ENCODE measurements at regions not wholly inside any gene's neighbourhood (a gene's known extent, or its start where the extent isn't known, plus 50 kb on each side); places are given as distances from the start of the nearest gene placed in this dataset.

GRCh38 chr16:85250609-85251223 lies 138.4 kb upstream of the CIBAR2 start:
- no peak for DNase-seq (ENCODE audit: low read depth, low spot score)
- H3K27ac ChIP-seq, result no peak overlapping the region

GRCh38 chr16:85251225-85251760 lies 139.0 kb upstream of the CIBAR2 start:
- DNase-seq (ENCODE audit: low read depth, low spot score), result no peak
- H3K27ac ChIP-seq, result no peak overlapping the region

DNA sequence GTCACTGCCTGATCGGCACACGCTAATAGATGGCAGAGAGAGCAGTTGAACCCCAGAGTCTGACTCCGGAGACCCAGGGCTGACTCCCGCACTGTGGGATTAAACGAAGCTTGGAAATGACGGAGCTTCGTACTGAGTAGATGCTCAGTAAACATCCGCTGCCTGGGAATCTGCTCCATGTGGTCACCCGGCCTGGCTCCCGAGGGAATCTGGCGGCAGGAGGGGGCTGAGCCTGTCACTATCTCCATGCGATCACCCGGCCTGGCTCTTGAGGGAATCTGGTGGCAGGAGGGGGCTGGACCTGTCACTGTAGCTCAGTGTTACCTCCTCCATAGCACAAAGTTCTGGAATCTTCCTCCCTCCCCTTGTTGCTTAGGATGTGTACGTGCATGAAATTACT lies 139.7 kb upstream of the CIBAR2 start:
- H3K27ac ChIP-seq, result no peak overlapping the region
- no peak for DNase-seq (ENCODE audit: low read depth, low spot score)

GRCh38 chr16:85252461-85252860 lies 140.2 kb upstream of the CIBAR2 start:
- no peak for DNase-seq (ENCODE audit: low read depth, low spot score)

GRCh38 chr16:85253084-85253941 lies 141.0 kb upstream of the CIBAR2 start:
- H3K27ac ChIP-seq, result no peak overlapping the region
- no peak for DNase-seq (ENCODE audit: low read depth, low spot score)

More at GRCh38 chr16:85252461-85252860, 140.2 kb upstream of the CIBAR2 start:
- H3K27ac ChIP-seq, result no peak overlapping the region

- H3K27ac ChIP-seq, result no peak overlapping the region
- DNase-seq (ENCODE audit: low read depth, low spot score), result no peak
Measured at GRCh38 chr16:85254051-85254450, 141.8 kb upstream of the CIBAR2 start.

- no peak for DNase-seq (ENCODE audit: low read depth, low spot score)
- no peak overlapping the region for H3K27ac ChIP-seq
Measured at GRCh38 chr16:85254921-85255320, 142.6 kb upstream of the CIBAR2 start.

DNA sequence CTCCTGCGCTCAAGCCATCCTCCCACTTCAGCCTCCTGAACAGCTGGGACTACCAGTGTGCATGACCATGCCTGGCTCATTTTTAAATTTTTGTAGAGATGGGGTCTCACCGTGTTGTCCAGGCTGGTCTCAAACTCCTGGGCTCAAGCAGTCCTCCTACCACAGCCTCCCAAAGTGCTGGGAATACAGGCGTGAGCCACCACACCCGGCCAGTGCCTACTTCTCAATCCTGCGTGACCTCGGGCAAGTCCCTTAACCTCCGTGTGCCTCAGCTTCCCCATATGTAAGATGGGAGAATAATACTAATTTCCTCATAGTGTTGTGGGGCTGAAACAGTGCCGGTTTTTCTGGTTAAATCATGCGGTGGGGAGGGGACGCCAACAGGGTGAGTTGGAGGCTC lies 143.5 kb upstream of the CIBAR2 start:
- no peak overlapping the region for H3K27ac ChIP-seq
- DNase-seq (ENCODE audit: low read depth, low spot score), result no peak

DNA sequence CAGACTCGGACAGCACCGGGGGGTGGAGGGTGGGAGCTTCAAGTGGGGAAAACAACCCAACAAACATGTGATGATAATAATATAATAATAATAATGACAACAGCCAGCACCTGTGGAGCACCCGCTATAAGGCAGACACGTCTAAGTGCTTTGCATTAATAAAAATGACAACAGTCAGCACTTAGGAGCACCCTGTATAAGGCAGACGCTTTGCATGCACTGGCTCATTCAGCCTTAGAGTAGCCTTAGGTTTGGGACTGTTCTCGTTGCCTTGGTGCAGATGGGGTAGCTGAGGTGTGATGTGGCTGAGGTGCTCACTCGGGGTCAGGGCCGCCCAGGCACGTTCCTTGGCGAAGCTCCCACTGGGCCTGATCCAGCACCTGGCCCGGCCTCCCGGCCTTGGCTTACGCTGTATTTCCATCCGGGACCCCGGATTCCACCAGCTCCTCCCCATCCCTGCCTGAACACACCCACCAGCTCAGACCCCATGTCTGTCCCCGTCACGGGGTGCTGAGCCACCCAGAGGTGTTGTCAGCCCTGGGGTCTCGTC lies 144.0 kb upstream of the CIBAR2 start:
- no peak overlapping the region for H3K27ac ChIP-seq
- no peak for DNase-seq (ENCODE audit: low read depth, low spot score)

- no peak for DNase-seq (ENCODE audit: low read depth, low spot score)
Measured at GRCh38 chr16:85257483-85257882, 145.2 kb upstream of the CIBAR2 start.

GRCh38 chr16:85258166-85258565 lies 145.9 kb upstream of the CIBAR2 start:
- H3K27ac ChIP-seq, result no peak overlapping the region
- DNase-seq (ENCODE audit: low read depth, low spot score), result no peak

More at GRCh38 chr16:85257483-85257882, 145.2 kb upstream of the CIBAR2 start:
- H3K27ac ChIP-seq, result no peak overlapping the region

DNA sequence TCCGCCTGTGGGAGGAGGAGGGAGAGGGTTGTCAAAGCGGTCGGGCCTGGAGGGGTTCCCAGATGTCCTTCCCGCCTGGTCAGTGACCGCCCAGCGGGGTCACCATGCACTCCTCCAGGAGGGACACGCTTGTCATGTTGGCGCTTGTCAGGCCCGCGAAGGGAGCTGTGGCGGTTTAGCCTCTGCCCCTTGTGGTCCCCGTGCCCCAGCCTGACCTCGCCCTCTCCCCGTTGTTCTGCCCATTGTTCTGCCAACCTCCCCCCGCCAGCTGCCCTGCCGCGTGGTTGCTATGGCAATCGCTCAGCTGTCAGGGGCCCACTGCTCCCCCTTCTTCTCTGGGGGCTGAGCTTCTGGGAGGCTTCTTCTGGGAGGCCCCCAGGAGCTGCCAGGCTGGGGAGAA lies 146.4 kb upstream of the CIBAR2 start:
- DNase-seq (ENCODE audit: low read depth, low spot score), result no peak
- H3K27ac ChIP-seq, result no peak overlapping the region

GRCh38 chr16:85259115-85259831 lies 147.0 kb upstream of the CIBAR2 start:
- no peak overlapping the region for H3K27ac ChIP-seq
- no peak for DNase-seq (ENCODE audit: low read depth, low spot score)

DNA sequence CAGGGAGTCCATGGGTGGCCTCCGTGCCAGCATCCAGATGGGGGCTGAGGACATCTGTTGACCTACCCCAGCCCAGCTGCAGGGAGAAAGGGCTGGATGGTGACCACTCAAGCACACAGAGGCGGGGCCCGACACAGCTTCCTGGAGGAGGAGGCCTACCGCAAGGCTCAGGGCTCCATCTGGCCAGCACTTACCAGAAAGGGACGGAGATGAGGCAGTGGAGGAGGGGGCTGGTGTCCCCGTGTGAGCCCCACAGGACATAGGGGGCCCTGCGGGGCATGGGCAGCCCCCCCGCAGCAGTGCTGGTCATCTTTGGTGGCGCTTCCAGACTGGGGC lies 147.5 kb upstream of the CIBAR2 start:
- DNase-seq (ENCODE audit: low read depth, low spot score), result no peak
- H3K27ac ChIP-seq, result no peak overlapping the region

DNA sequence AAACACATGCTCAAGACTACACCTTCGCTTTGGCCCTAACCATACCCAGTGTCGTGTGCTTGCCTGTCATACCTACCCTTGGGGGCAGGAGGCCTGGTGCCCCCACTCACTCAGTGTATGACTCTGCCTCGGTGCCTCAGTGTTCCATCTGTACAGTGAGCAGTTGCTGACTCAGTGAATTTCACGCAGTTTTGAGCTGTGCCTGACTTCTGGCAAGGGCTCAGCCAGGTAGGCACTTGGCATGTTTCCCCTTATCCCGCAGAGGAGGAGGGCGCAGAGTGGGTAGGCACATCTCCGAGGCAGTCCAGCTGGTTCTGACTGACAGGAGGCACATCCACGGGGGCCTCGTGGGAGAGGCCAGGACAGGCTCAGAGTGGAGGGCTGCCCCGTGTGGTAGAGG lies 148.9 kb upstream of the CIBAR2 start:
- DNase-seq (ENCODE audit: low read depth, low spot score), result no peak
- no peak overlapping the region for H3K27ac ChIP-seq

DNA sequence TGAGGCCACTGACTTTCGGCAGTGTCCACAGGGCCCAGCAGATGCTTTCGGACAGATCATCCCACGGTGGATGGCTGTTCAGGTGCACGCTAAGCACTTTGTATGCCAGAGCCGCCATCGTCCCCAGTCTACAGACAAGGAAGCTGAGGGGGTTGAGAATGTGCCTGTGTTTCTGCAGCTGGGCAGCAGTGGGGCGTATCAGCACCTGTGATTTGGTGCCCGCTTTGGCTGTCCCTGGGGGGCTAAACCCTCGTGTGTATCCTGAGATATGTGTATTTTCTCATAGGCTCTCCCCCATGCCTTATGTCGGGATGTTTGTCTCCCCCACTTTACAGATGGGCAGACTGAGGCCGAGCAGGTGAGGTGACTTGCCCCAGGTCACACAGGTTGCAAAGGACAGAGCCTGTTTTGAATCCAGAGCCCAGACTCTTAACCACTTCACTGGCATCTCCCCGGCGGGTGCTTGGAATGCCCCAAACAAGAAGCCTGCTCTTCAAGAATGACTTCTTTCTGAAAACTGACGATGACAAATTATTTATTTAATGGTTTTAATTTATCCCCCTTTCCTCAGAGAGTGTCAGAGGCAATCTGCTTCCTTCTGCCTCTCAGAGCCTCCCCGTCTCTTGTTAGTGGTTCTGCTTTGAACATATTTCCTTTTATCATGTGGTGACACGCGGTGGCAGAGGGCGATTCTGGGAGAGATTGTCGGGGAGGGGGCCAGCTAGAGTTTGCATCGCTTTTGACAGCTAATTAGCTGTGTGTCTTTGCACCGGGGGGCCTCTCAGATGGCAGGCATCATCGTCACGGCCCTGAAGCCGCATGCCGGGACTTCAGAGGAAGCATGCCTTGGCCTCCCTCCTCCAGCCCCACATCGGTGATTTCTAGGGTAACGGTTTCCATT lies 149.6 kb upstream of the CIBAR2 start:
- H3K27ac ChIP-seq, result no peak overlapping the region
- no peak for DNase-seq (ENCODE audit: low read depth, low spot score)

- no peak for DNase-seq (ENCODE audit: low read depth, low spot score)
- no peak overlapping the region for H3K27ac ChIP-seq
Measured at GRCh38 chr16:85262558-85263238, 150.4 kb upstream of the CIBAR2 start.

GRCh38 chr16:85263239-85263585 lies 150.9 kb upstream of the CIBAR2 start:
- no peak for DNase-seq (ENCODE audit: low read depth, low spot score)
- no peak overlapping the region for H3K27ac ChIP-seq

GRCh38 chr16:85264752-85265151 lies 152.5 kb upstream of the CIBAR2 start:
- no peak for DNase-seq (ENCODE audit: low read depth, low spot score)
- no peak overlapping the region for H3K27ac ChIP-seq
